ENCODE measurements at regions not wholly inside any gene's neighbourhood (a gene's known extent, or its start where the extent isn't known, plus 50 kb on each side); places are given as distances from the start of the nearest gene placed in this dataset.

- TF ChIP-seq GATA2 (IDR thresholded peaks at IDR 0.05; ENCODE audit: low read depth, low read length) (no peak), GATA3 (IDR thresholded peaks at IDR 0.05; ENCODE audit: low read depth, low read length) (no peak)
These were observed 455.0 kb downstream of the CCSER2 start for GRCh38 chr10:84783386-84783785.
